Gastroesophageal sphincter (tissue), 3 donors: ENCODE measurements at regions not wholly inside any gene's neighbourhood (a gene's known extent, or its start where the extent isn't known, plus 50 kb on each side); places are given as distances from the start of the nearest gene placed in this dataset.

Source experiments
- POLR2A ChIP-seq, 2 donors: fragments of 450-650 bp; IDR thresholded peaks; one replicate each; pipeline ENCODE4 v1.6.1; 2017; ENCODE audit warnings: antibody characterized with exemption in 2 of 2, mild to moderate bottlenecking in 2 of 2, moderate library complexity in 1 of 2
- TF ChIP-seq, protein P1 (sequence below), 4 experiments: fragments of 200-600 bp in 2 of 4; fragments of 450-650 bp in 2 of 4; sonication (generic) in 1 of 4; IDR thresholded peaks; one replicate each; pipeline ENCODE4 v1.5.1; 2017 to 2019; ENCODE audit warnings: antibody characterized with exemption in 4 of 4, mild to moderate bottlenecking in 2 of 4, moderate library complexity in 2 of 4

DNA sequence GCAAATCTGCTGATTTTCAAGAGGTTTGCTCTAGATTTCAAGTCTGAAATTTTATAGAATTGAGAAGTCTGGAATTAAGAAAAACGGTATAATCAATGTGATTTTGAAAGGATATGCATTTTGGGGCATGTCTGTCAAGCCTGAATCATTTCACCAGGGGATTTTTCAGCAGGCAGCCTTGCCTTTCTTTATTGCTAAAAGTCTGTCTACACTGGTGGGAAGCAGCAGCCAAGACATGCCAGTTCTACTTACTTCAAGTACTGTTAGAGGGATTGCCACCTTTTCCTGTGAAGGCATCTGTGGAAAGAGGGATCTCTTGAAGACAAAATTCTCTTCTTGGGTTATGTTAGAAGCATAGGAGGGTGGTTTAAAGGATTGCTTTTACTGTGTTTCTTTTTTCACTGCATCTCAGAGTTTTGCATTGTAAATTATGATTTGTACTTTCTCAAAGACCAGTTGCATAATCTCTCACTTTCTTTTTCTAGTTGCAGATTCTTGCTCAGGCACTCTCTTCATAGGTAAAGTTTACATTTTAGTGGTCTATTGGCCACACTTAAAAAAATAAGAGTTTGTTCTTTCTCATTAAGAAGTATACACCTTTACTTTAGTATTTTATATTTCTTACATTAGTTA lies 837.0 kb downstream of the GALC start:
- TF ChIP-seq, protein P1, sequence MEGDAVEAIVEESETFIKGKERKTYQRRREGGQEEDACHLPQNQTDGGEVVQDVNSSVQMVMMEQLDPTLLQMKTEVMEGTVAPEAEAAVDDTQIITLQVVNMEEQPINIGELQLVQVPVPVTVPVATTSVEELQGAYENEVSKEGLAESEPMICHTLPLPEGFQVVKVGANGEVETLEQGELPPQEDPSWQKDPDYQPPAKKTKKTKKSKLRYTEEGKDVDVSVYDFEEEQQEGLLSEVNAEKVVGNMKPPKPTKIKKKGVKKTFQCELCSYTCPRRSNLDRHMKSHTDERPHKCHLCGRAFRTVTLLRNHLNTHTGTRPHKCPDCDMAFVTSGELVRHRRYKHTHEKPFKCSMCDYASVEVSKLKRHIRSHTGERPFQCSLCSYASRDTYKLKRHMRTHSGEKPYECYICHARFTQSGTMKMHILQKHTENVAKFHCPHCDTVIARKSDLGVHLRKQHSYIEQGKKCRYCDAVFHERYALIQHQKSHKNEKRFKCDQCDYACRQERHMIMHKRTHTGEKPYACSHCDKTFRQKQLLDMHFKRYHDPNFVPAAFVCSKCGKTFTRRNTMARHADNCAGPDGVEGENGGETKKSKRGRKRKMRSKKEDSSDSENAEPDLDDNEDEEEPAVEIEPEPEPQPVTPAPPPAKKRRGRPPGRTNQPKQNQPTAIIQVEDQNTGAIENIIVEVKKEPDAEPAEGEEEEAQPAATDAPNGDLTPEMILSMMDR (IDR thresholded peaks at IDR 0.05): no peak
- TF ChIP-seq POLR2A (IDR thresholded peaks at IDR 0.05): no peak
